ENCODE measurements at regions not wholly inside any gene's neighbourhood (a gene's known extent, or its start where the extent isn't known, plus 50 kb on each side); places are given as distances from the start of the nearest gene placed in this dataset.

DNA sequence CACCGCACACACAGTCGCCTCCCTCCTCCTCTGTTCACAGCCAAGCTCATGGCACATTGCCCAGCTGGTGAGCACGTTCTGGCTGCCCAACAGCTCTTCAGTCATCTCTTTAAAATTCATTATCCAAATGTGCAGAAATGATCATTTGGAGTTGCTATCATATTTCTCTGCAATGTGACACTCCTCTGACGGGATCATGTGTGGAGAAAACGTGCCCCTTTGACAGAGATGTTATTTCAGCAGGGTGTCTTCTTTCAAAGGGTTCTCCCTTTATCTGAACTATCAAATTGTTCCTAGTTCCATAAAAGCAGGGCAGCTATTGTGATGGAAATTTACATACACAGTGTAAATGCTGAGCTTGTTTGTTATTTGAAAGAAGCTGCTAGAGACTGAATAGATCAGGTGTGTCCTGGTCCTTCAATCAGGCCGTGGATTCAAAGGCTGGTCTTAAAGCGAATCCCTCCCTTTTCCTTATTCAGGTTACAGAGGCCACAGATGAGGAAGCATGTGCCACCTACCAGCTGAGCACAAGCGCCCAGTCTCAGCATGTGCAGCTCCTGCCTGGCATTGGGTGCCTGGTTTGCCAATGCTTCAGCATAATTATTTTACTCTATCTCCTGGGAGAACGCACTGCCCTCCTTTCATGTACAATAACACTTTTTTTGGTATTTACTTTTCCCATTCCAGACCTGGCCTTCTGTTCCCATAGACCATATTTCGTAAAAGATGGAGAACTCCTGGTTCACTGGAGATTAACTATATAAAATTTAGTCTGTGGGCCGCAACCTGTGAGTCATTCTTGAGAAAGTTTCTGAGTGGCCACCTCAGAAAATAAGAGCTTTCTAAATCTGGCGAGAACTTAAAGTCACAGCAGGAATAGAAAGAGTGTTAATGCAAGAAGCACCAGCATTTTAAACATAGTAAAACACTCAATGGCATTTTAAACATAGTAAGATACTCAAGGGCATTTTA is 433.7 kb downstream of the ENC1 start:
- DNase-seq, result peak; percentile 71

DNA sequence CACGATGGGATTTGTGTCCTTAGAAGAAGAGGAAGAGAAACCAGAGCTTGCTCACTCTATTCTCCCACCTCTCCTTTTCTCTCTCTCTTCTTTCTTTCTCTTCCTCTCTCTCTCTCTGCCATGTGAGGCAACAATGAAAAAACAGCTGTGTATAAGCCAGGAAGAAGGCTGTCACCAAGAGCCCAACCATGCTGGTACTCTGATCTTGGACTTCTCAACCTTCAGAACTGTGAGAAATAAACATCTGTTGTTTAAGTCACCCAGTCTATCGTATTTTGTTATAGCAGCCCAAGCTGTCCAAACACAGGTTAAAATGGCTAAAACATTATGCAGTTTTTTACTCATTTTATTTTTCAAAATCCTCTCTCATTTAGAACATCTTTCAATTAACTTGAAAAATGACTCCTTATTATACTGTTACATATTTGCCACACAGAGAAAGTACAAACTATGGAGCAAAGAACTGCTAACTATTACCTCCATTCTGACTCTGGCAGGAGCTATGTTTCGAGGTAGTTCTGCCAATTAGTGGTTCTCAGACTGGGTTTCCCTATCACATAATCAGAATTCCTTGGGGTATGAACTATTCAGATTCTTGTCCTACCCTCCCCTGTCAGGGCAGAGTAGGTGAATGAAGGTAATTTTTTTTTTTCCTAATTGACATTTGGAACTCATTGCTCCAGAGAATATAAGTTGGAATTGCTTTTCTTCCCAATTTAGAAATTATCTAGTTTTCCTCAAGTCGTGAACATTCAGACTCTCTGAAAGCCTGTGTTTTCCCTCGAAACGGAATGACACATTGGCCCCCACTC is 434.6 kb downstream of the ENC1 start:
- no peak for DNase-seq

DNA sequence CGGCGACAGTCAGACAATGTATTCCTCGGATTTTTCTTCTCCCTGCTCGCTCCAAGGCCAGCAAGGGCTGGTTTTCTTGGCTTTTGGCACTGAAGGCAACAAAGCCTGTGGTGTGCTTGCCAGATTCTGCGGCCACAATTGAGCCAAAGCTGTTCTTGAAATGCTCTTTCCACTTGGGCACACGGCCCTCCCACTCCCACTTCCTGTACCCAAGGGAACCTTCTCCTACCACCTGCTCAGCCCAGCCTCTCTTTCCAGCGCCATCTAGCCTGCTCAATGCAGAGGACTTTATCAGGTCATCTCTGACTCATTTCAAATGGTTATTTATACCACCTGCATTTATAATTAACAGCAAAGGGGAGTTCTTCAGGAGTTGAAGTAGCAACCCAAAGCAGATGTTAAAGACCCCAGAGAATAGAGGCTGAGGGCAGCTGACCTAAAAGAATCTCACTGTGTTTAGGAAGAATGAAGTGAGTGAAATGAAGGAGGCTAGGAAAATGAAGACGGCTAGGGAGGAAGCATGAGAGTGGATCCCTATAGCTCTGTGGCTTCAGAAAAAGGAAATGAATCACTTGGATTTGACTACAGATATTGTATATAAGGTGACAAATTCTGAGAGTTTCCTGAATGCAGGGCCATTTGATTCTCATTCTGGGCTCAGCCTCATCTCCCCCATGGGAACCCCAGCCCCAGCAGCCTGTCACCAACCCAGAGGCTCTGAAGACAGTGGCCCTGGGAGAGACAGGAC is 439.0 kb downstream of the ENC1 start:
- DNase-seq, result peak; percentile 62

- peak; percentile 14 for DNase-seq
These were observed 440.0 kb downstream of the ENC1 start for GRCh38 chr5:74200560-74200959.

GRCh38 chr5:74199436-74200210 is 440.9 kb downstream of the ENC1 start:
- no peak for DNase-seq

- DNase-seq, result no peak
These were observed 441.5 kb downstream of the ENC1 start for GRCh38 chr5:74199005-74199404.

- peak; percentile 49 for DNase-seq
These were observed 442.4 kb downstream of the ENC1 start for GRCh38 chr5:74198156-74198555.

DNA sequence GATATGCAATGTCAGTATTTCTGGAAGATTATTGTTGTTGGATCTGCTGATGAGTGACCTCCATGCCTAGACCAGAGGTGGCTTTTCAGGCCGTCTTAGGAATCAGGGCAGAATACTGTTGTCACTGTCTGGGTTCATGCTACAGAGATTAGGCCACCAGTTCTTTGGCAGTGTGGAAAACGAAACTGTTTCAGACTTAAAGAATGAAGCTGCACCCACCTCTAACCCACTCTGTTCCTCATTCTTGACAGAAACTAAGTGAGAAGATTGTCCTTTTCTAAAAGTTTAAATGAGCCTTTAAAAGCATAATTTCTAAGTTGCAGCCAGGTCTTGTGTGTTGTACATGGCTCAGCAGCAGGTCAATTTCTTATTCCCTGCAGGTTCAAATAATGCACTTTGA is 444.3 kb downstream of the ENC1 start:
- DNase-seq, result peak; percentile 46

DNA sequence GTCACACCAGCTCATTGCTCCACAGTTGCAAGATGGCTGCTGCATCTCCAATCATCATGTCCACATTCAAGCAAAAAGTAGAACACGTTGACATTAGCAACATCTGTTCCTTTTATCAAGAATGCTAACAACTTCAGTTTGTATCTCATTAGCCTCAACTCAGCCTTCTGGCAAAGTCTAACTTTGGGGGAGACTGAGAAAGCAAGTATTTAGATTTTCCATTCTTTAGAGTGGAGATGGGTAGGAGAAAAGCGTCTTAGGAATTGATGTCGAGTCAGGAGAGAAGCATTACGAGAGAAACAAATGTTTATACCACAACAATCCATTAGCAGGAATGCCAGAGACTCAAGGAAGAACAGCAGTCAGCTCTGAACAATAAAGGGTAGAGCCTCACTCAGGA is 446.3 kb downstream of the ENC1 start:
- no peak for DNase-seq

DNA sequence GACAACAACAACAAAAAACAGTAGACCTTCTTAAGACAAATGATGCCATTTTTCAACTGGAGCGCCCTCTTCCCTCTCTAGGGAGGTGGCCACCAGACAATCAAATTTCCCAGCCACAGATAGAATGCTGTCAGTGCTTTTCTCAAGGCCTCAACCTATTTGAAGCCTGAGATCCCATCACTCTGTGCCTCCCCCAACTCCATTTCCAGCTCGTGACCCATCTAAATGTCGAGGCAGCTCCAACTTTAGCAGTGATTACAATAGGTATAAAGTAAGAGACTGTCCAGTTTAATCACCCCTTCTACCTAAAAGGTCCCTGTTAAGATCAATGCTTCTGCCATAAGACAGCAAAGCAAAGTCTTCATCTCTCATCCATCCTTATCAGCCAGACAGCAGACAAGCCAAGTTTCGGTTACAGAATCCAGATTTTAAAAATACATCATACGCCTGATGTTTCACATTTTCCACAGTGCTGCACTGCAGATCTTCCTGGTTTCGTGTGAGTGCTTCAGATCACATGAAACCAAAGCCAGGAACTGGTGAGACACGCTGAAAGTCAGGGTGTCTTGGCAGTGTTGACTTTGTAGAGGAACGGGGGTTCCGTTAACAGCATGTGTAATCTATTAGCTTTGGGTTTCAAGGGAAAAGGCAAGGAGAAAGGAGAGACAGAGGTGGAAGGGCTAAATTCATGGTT is 447.8 kb downstream of the ENC1 start:
- DNase-seq, result no peak

GRCh38 chr5:74188351-74189105 is 452.0 kb downstream of the ENC1 start:
- no peak for DNase-seq

DNA sequence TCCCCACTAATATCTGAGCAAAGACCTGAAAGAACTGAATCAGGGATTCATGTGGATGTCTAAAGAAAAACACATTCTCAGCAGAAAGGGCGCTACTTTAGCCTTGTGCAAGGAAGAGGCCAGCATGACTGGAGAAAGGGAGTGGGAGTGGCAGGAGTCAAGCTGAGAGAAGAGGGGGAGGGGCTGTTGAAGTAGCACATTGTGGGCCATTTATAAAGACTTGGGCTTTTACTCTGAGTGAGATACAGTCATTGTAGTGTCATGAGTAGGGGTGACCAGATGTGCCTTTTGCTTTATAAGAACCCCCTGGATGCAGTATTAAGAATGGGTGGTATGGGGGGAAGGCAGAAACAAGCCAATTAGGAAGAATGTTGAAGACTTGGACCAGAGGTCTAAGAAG is 452.8 kb downstream of the ENC1 start:
- no peak for DNase-seq

DNA sequence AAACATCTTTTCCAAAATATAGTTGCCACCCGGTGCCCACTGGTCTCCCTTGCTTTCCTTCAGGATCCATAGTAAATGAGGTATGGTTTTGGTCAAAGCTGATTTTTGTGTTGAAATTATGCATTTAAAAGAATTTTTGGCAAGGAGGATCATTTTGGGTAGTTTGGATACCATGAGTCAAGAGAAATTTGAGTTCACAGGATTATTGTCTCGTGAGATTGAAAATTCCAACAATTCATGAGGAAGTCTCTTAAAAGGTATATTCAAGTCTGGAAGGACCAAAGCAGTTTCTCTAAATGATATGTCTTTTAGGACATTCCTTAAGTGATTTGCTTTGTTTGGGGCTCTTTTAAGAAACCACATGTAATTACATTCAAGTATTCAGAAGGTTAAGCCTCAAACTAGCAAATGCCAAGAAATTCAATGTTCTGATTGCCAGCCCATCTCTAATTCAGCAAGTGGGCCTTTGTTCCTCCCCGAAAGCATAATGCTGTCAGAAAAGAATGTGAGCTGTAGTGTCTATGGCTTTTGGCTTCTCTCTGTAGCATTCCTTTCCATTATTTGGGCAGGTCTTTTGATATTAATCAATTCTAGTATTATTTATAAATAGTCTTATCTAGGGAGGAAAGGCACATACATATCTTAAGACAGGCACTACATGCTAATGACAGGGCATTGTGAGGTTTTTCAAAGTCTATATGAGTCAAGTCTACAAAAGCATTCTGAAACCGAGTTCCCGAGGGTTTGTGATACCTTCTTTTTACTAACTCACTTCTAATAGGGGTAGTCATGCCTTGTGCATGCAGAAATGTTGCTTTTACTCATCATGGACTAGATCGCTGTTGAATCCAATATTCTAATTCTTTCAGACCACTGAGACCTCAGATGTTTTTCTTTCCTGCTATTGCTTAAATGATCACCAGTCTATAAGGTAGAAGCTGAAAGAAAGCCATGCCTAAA is 453.9 kb downstream of the ENC1 start:
- no peak for DNase-seq

- DNase-seq, result no peak
These were observed 454.9 kb downstream of the ENC1 start for GRCh38 chr5:74185599-74185998.

DNA sequence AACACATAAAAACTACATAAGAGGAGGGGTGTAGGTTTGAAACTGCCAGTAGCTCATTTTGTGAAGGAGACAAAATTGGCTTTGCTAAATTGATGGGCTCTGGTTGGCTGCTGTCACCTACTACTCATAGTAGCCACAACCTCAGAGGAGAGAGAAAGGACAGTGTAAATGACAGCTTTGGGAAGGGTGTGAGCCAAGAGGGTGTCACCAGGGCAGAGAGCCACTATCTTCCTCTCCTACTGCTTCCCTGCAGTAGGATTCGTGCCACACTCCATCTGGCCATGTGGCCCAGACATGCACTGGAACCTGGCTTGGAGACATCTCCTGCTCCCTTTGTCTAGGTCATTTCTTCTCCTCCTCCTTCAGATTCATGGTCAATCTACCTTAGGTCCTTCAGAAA is 455.9 kb downstream of the ENC1 start:
- no peak for DNase-seq

- DNase-seq, result no peak
These were observed 457.5 kb downstream of the ENC1 start for GRCh38 chr5:74183041-74183440.

DNA sequence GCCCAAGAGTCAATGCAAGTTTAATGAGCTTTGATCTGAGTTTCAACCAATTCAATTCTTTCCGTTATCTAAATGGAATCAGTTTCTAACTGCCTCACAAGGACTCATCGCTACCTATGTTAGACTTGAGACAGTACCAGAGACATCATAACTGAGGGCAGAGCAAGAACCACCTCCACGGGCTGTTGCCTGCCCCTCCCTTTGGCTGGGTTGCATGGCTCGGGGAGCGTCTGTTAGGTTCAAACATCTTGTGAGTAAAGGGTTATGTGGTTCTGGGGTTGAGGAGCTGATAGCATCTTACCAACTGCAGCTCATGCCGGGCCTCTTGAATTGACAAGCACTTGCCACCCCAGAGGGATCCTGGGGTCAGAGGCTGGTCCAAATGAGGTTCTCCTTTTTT is 457.9 kb downstream of the ENC1 start:
- no peak for DNase-seq

GRCh38 chr5:74179701-74180100 is 460.8 kb downstream of the ENC1 start:
- no peak for DNase-seq

DNA sequence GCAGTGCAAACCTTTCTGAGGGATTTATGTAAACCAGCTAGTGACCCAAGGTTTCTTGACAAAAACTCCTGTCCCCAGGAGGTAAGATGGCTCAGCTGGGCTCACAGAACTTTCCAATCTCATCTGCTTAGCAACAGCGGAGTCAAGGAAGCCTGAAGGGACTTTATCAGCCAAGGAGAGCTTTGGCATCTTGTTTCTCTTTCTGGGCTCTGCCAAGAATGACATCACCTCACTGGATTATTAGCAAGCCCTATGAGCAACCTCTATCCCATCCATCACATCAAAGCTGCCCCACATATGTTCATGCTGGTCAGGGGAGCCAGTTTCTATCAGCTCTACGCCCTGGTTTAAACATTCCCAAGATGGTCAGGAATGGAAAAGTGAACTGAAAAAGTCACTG is 461.3 kb downstream of the ENC1 start:
- DNase-seq, result no peak

- no peak for DNase-seq
These were observed 462.6 kb downstream of the ENC1 start for GRCh38 chr5:74177961-74178360.
